Adrenal gland (tissue), 9 donors: ENCODE measurements at regions not wholly inside any gene's neighbourhood (a gene's known extent, or its start where the extent isn't known, plus 50 kb on each side); places are given as distances from the start of the nearest gene placed in this dataset.

Experiments
- DNase-seq, 7 donors: peaks; one replicate each; pipeline ENCODE4 v3.0.0-alpha.2; 2019 to 2020
- H3K27ac ChIP-seq, 5 donors: fragments of 200-600 bp; sonication (generic) in 4 of 5; 1 replicate in 3 of 5; 2 replicates in 2 of 5; pipeline versions ENCODE4 v1.5.1 to v1.8.0; 2016 to 2020; ENCODE audit warnings: mild to moderate bottlenecking in 1 of 5
- H3K27me3 ChIP-seq: fragments of 200-600 bp; 2 replicates; pipeline ENCODE4 v1.8.0; 2021
- H3K36me3 ChIP-seq, 2 donors: fragments of 200-600 bp; replicated peaks in 1 of 2; 1 replicate in 1 of 2; 2 replicates in 1 of 2; pipeline versions ENCODE4 v1.5.1 to v1.8.0; 2018 to 2022
- H3K4me1 ChIP-seq, 2 donors: fragments of 200-600 bp; replicated peaks in 1 of 2; 1 replicate in 1 of 2; 2 replicates in 1 of 2; pipeline versions ENCODE4 v1.5.1 to v1.8.0; 2018 to 2021
- H3K4me3 ChIP-seq, 4 donors: fragments of 200-600 bp; sonication (generic) in 3 of 4; one replicate each; pipeline ENCODE4 v1.5.1; 2016 to 2018
- H3K9me3 ChIP-seq, 3 donors: fragments of 200-600 bp; sonication (generic) in 1 of 3; replicated peaks in 1 of 3; 1 replicate in 2 of 3; 2 replicates in 1 of 3; pipeline versions ENCODE4 v1.5.1 to v1.8.0; 2016 to 2021
- POLR2A ChIP-seq, 2 donors: fragments of 450-650 bp; IDR thresholded peaks; one replicate each; pipeline ENCODE4 v1.6.1; 2017; ENCODE audit warnings: antibody characterized with exemption in 2 of 2, mild to moderate bottlenecking in 2 of 2, moderate library complexity in 1 of 2
- WGBS, 4 donors: extraction: QIAGEN DNeasy Blood & Tissue Kit in 2 of 4; methylation state at CpG; one replicate each; pipeline versions ENCODE4 v1.1.5 to v1.1.7; 2013 to 2017; 5-methylcytosine and 5-hydroxymethylcytosine counted together
- intact Hi-C, 2 donors: fragments of 100-400 bp; cut with DNase I; formaldehyde crosslinking; loops; one replicate each; pipeline versions ENCODE4 v1.14.1 to v1.15.0; 2022 to 2023
- TF ChIP-seq, protein P1 (sequence below), 6 experiments: fragments of 450-650 bp in 4 of 6; fragments of 200-600 bp in 2 of 6; sonication (generic) in 1 of 6; IDR thresholded peaks; 1 replicate in 5 of 6; 2 replicates in 1 of 6; pipeline versions ENCODE4 v1.5.1 to v1.8.0; 2016 to 2021; ENCODE audit warnings: antibody characterized with exemption in 6 of 6, mild to moderate bottlenecking in 2 of 6, moderate library complexity in 1 of 6
- donor health status: healthy with polysubstance abuse.
- donor health status: Bipolar disorder and iron deficiency.
- donor health status: DM: yes; HTN: yes; CAD: no.
- donor health status: DM: no; HTN: no; CAD: no.
- donor health status: DM: no; HTN: no; CAD: no.

DNA sequence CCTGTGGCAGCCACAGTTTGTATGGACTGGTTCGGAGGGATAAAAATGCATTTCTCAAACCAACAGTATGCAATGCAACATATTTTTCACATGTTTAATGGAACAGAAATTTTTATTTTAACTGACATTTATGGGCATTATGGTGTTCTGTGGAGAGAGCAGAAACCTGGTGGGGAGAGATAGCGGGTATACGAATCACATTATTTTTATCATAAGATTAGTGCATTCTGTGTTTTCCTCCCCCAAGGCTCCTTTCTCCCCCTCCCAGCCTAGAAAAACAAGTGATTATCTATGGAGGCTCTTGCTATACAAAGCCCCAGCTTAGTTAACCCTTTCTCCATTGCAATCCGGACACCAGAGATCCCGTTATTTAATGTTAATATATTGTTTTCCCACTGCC lies 289.8 kb upstream of the PIK3C3 start:
- Histone ChIP-seq H3K4me1 (no peaks in the 10 kb centered on the region), H3K4me3 (no peak overlapping the region), H3K9me3 (no peaks in the 10 kb centered on the region), H3K36me3 (no peaks in the 10 kb centered on the region), H3K27ac (no peak overlapping the region), H3K27me3 (no peaks in the 10 kb centered on the region)
- 82 to 87% (median 85%) methylated on average over 5 of the region's 5 CpGs for WGBS, 4 donors
- intact Hi-C loops = no loop called here
- no peak for DNase-seq
- TF ChIP-seq POLR2A (IDR thresholded peaks at IDR 0.05) = no peak
- TF ChIP-seq, protein P1, sequence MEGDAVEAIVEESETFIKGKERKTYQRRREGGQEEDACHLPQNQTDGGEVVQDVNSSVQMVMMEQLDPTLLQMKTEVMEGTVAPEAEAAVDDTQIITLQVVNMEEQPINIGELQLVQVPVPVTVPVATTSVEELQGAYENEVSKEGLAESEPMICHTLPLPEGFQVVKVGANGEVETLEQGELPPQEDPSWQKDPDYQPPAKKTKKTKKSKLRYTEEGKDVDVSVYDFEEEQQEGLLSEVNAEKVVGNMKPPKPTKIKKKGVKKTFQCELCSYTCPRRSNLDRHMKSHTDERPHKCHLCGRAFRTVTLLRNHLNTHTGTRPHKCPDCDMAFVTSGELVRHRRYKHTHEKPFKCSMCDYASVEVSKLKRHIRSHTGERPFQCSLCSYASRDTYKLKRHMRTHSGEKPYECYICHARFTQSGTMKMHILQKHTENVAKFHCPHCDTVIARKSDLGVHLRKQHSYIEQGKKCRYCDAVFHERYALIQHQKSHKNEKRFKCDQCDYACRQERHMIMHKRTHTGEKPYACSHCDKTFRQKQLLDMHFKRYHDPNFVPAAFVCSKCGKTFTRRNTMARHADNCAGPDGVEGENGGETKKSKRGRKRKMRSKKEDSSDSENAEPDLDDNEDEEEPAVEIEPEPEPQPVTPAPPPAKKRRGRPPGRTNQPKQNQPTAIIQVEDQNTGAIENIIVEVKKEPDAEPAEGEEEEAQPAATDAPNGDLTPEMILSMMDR (IDR thresholded peaks at IDR 0.05) = no peak

DNA sequence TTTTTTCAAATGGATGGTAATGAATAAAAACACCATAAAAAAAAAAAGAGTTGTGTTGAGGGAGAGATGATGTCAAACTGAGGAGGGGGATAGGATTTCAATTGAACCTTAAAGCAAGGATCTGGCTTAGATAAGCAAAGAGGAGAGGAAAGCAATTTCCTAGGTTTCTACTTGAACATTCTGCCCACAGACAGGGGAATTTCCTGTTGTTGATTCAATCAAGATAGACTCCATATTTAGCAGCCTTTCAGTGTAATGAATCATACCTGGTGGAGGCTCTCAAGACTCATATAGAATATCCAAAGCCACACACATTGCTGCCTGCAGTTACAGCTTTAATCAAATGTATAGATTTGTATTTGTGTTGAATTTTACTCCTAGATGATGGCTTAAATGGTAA lies 294.4 kb upstream of the PIK3C3 start:
- Histone ChIP-seq H3K36me3 (no peaks in the 10 kb centered on the region), H3K27ac (no peak overlapping the region), H3K4me1 (no peaks in the 10 kb centered on the region), H3K4me3 (no peak overlapping the region), H3K9me3 (no peaks in the 10 kb centered on the region), H3K27me3 (no peaks in the 10 kb centered on the region)
- no peak for TF ChIP-seq POLR2A (IDR thresholded peaks at IDR 0.05)
- TF ChIP-seq, protein P1 (IDR thresholded peaks at IDR 0.05) = no peak
- intact Hi-C loops = no loop called here
- DNase-seq = no peak

DNA sequence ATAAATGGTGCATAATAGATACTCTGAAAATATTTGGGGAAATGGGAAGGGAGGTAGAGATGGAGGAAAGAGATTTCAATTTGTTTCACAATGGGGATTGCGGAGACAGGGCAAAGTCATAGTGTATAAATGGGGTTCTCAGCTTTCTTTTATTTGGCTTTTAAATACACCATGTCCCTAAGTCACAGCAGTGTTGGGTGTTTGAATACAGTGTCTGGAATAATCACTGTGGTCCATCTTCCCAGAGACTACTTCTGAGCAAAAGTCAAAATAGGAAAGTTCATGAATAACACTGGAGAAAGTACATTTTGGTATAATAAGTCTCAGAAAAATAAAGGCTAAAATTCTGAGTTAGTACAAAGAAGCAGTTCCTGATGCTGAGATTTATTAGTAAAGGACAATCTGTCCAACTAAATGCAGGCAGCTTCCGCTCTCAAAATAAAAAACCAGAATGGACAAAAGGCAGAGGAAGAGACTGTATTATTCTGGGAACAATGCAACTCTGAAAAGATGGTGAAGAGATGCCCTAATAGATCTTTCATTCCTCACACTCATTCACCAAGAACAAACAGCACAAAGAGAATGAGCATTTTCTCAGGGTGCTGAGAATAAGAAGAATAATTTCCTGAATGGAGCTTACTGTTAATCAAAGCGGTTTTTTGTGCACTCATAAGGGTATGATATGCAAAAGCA lies 295.4 kb upstream of the PIK3C3 start:
- H3K27me3 ChIP-seq = no peaks in the 10 kb centered on the region
- TF ChIP-seq POLR2A (IDR thresholded peaks at IDR 0.05) = no peak
- TF ChIP-seq, protein P1 (IDR thresholded peaks at IDR 0.05) = no peak
- no peak overlapping the region for H3K4me3 ChIP-seq
- no peaks in the 10 kb centered on the region for H3K4me1 ChIP-seq
- WGBS, 4 donors = 57 to 73% (median 66%) methylated on average over 3 of the region's 3 CpGs
- H3K27ac ChIP-seq = no peak overlapping the region
- H3K9me3 ChIP-seq = no peaks in the 10 kb centered on the region
- no peaks in the 10 kb centered on the region for H3K36me3 ChIP-seq
- no peak for DNase-seq
- intact Hi-C loops = no loop called here

DNA sequence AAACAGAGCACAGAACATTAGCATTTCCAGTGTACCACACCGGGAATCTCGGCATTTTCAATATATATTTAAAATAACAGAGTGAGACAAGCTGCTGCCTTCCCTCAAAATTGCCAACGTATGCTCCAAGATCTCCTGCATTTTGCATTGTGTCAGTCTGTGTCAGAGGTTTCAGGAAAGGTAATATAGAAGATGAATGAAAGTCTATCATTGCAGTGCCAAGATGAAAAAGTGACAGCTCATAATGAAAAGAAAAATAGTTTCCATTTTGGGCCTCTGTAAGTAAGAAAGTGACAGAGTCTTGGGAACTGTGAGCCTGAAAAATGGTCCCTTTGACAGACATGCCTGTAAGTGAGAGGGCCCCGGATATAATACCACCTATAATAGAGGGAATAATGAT lies 297.8 kb upstream of the PIK3C3 start:
- 72 to 78% (median 73%) methylated on average over 4 of the region's 4 CpGs for WGBS, 4 donors
- no peak for TF ChIP-seq POLR2A (IDR thresholded peaks at IDR 0.05)
- TF ChIP-seq, protein P1 (IDR thresholded peaks at IDR 0.05) = no peak
- Histone ChIP-seq H3K9me3 (no peaks in the 10 kb centered on the region), H3K27me3 (no peaks in the 10 kb centered on the region), H3K4me3 (no peak overlapping the region), H3K27ac (no peak overlapping the region), H3K4me1 (no peaks in the 10 kb centered on the region), H3K36me3 (no peaks in the 10 kb centered on the region)
- intact Hi-C loops = no loop called here
- no peak for DNase-seq
